ENCODE measurements at regions not wholly inside any gene's neighbourhood (a gene's known extent, or its start where the extent isn't known, plus 50 kb on each side); places are given as distances from the start of the nearest gene placed in this dataset.

DNA sequence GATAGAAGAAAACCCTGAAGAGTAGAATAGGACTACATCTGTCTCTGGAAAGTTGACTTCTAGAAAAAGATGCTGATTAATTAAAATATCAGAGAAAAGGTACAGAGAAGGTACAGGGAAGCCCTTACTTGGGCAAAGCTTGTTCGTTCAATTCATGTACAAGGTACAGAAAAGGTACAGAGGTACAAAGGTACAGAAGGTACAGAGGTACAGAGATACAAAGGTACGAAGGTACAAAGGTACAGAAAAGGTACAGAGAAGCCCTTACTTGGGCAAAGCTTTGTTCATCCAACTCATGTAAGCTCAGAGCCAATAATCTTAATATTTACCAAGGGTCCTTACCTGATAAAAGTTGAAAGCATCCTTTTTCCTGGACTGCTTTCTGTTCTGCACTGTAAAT lies 182.3 kb downstream of the PCSK1 start:
- no peak overlapping the region for H3K27ac ChIP-seq
- TF ChIP-seq, protein P1, sequence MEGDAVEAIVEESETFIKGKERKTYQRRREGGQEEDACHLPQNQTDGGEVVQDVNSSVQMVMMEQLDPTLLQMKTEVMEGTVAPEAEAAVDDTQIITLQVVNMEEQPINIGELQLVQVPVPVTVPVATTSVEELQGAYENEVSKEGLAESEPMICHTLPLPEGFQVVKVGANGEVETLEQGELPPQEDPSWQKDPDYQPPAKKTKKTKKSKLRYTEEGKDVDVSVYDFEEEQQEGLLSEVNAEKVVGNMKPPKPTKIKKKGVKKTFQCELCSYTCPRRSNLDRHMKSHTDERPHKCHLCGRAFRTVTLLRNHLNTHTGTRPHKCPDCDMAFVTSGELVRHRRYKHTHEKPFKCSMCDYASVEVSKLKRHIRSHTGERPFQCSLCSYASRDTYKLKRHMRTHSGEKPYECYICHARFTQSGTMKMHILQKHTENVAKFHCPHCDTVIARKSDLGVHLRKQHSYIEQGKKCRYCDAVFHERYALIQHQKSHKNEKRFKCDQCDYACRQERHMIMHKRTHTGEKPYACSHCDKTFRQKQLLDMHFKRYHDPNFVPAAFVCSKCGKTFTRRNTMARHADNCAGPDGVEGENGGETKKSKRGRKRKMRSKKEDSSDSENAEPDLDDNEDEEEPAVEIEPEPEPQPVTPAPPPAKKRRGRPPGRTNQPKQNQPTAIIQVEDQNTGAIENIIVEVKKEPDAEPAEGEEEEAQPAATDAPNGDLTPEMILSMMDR (conservative IDR thresholded peaks at IDR 0.05): no peak

GRCh38 chr5:96248131-96248530 lies 184.9 kb downstream of the PCSK1 start:
- TF ChIP-seq, protein P1 (conservative IDR thresholded peaks at IDR 0.05): no peak
- peak overlapping the region; percentile 85 for H3K27ac ChIP-seq

DNA sequence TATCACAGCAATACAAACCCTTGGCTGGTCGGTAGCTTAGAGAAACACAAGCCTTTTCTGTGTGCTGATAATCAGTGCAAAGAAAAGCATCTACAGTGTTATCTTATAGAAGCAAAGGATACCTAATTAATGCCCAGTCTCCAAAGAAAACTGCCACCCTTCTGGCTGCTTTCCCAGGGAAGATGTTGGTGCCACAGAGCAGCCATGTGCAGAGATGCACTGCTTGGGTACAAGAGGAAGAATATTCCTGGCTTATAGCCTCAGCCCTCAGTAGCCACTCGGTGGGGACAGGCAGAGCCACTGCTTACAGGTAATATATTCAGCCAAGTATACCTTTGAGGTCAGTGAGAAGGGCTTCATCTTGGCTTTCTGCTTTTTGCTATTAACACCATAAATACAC lies 185.3 kb downstream of the PCSK1 start:
- TF ChIP-seq, protein P1 (conservative IDR thresholded peaks at IDR 0.05): no peak
- H3K27ac ChIP-seq: peak overlapping the region; percentile 85

GRCh38 chr5:96247097-96247701 lies 185.8 kb downstream of the PCSK1 start:
- H3K27ac ChIP-seq: peak overlapping the region; percentile 85
- TF ChIP-seq, protein P1 (conservative IDR thresholded peaks at IDR 0.05): no peak

DNA sequence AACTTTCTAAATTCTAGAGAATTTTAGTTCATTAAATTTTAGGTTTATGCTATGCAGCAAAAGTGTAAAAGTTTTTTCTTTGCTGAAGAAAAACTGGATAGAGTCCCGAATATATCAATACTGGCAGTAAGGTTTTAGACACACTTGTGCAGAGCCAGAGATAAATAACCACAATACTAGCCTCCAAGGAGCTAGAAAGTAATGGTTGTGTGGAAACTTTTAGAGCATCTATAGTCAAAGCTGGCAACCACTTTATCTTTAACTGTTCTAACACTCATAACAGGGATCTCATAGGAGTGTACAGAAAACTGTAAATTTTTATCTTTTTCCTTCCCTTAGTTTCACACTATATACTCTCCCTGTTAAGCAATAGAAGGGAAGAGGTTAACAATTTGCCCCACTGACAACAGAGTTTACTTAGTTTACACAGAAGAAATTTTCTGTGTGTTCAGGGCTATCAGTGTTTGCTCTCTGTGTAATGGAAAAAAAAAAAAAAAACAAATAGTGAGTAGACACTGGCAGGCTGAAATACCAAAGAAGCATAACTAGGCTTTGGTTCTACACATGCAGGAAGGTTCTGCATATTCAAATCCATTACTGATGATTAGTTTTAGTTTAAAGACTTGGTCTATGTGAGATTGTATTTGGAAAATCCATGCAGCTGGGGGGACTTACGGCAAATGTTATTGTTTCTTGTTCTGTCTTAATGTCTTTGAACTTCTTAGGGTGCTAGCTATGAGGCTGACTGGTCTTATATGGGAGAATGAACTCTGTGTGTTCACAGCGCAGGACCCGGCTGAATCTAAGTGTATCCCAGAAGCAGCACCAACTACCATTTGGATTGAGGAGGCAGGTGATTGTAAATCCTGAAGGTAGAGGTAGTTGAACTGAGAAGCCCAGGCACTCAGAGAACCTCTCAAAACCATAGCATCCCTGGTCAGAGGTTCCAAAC lies 187.6 kb downstream of the PCSK1 start:
- H3K27ac ChIP-seq: peak overlapping the region; percentile 85

DNA sequence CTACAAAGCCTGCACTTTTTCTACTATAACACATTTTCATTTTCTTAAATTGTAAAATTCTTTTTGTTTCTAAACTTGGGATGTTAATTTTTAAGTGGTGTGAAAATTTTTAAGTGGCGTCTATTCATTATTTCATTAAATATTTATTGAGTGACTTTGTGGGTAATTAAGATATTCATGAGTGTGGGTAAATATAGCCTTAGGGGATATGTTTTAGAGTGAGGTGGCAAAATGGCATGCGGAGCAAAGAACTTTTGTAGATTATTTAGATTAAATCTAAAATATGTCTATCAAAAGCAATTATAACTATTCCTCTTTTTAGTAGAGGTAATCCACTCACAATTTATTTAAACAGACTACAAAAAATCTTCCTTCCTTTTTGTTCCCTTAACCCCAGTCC lies 188.4 kb downstream of the PCSK1 start:
- H3K27ac ChIP-seq: peak overlapping the region; percentile 85
- TF ChIP-seq, protein P1 (conservative IDR thresholded peaks at IDR 0.05): no peak

More for the DNA sequence above, 187.6 kb downstream of the PCSK1 start:
- TF ChIP-seq, protein P1 (conservative IDR thresholded peaks at IDR 0.05): no peak

- H3K27ac ChIP-seq: peak overlapping the region; percentile 85
- TF ChIP-seq, protein P1 (conservative IDR thresholded peaks at IDR 0.05): no peak
Measured at GRCh38 chr5:96243862-96244261, 189.2 kb downstream of the PCSK1 start.

All from VCaP (cell line).